Upper lobe of left lung (tissue), 6 donors: ENCODE measurements at regions not wholly inside any gene's neighbourhood (a gene's known extent, or its start where the extent isn't known, plus 50 kb on each side); places are given as distances from the start of the nearest gene placed in this dataset.
A peak's percentile ranks its signal among the peaks of the same experiment; 100 is the strongest.

Experiments
- ATAC-seq, 2 donors: fragments of 200-7000 bp; cut with Tn5 transposase; one replicate each; pipeline ENCODE4 v1.9.1; 2022; ENCODE audit warnings: mild to moderate bottlenecking in 2 of 2, moderate library complexity in 2 of 2; ENCODE audit not compliant: low FRiP score in 2 of 2
- DNase-seq, 2 donors: peaks; one replicate each; pipeline ENCODE4 v3.0.0-alpha.2; 2019 to 2020
- H3K27ac ChIP-seq, 4 donors: fragments of 200-600 bp; sonication (generic); one replicate each; pipeline ENCODE4 v1.5.1; 2016 to 2019
- H3K27me3 ChIP-seq, 4 donors: fragments of 200-600 bp; sonication (generic); one replicate each; pipeline ENCODE4 v1.5.1; 2017 to 2019
- H3K36me3 ChIP-seq, 4 donors: fragments of 200-600 bp; sonication (generic); one replicate each; pipeline ENCODE4 v1.5.1; 2016 to 2019
- H3K4me1 ChIP-seq, 4 donors: fragments of 200-600 bp; sonication (generic); one replicate each; pipeline ENCODE4 v1.5.1; 2018 to 2019
- H3K4me3 ChIP-seq, 4 donors: fragments of 200-600 bp; sonication (generic); one replicate each; pipeline ENCODE4 v1.5.1; 2017 to 2019; ENCODE audit warnings: mild to moderate bottlenecking in 2 of 4, moderate library complexity in 1 of 4
- H3K9me3 ChIP-seq, 4 donors: fragments of 200-600 bp; sonication (generic); one replicate each; pipeline ENCODE4 v1.5.1; 2018 to 2019
- EP300 ChIP-seq, 4 donors: sonication (generic); formaldehyde crosslinking; IDR thresholded peaks; one replicate each; pipeline ENCODE4 v1.5.1; 2017; ENCODE audit warnings: antibody characterized with exemption in 4 of 4, control low read depth in 2 of 4
- POLR2A ChIP-seq, 4 donors: fragments of 450-650 bp; IDR thresholded peaks; one replicate each; pipeline ENCODE4 v1.5.1; 2016 to 2017; ENCODE audit warnings: antibody characterized with exemption in 4 of 4, mild to moderate bottlenecking in 2 of 4
- POLR2AphosphoS5 ChIP-seq, 2 donors: sonication (generic); formaldehyde crosslinking; IDR thresholded peaks; one replicate each; pipeline ENCODE4 v1.5.1; 2017; ENCODE audit warnings: antibody characterized with exemption in 2 of 2
- WGBS, 2 donors: methylation state at CpG; one replicate each; pipeline ENCODE4 v1.1.5; 2017 to 2018; 5-methylcytosine and 5-hydroxymethylcytosine counted together
- TF ChIP-seq, protein P1 (sequence below), 6 experiments: fragments of 450-650 bp in 4 of 6; fragments of 200-600 bp in 2 of 6; sonication (generic) in 2 of 6; IDR thresholded peaks; one replicate each; pipeline ENCODE4 v1.5.1; 2016 to 2019; ENCODE audit warnings: antibody characterized with exemption in 6 of 6
- donor health status: DM: no; HTN: no; CAD: no; lungs with moderate emphysema.
- donor health status: DM: no; HTN: yes; CAD: no; lungs with severe emphysema.

DNA sequence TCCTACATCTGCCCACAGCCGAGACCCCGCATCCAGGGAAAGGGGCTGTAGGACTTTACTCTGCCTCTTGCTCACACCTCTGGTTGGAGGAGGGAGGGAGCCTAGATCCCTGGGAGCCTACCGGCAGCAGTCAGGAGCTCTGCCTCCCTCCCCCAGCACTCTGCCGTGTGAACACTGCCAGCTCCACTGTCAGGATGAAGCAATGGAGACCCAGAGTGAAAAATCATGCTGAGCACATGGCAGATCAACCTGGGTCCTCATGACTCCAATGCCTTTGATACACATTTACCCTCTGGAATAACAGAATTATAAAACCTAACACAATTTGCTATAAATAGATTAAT, 477.7 kb downstream of the TNS3 start:
- Histone ChIP-seq H3K4me1 (no peaks in the 10 kb centered on the region), H3K9me3 (no peaks in the 10 kb centered on the region), H3K36me3 (no peaks in the 10 kb centered on the region), H3K27me3 (no peaks in the 10 kb centered on the region), H3K4me3 (no peak overlapping the region), H3K27ac (no peak overlapping the region)
- WGBS, 2 donors = 67 to 76% methylated on average over 4 of the region's 4 CpGs
- ATAC-seq (no peak), DNase-seq (no peak)
- TF ChIP-seq EP300 (IDR thresholded peaks at IDR 0.05) (no peak), POLR2AphosphoS5 (IDR thresholded peaks at IDR 0.05) (no peak)
- TF ChIP-seq, protein P1, sequence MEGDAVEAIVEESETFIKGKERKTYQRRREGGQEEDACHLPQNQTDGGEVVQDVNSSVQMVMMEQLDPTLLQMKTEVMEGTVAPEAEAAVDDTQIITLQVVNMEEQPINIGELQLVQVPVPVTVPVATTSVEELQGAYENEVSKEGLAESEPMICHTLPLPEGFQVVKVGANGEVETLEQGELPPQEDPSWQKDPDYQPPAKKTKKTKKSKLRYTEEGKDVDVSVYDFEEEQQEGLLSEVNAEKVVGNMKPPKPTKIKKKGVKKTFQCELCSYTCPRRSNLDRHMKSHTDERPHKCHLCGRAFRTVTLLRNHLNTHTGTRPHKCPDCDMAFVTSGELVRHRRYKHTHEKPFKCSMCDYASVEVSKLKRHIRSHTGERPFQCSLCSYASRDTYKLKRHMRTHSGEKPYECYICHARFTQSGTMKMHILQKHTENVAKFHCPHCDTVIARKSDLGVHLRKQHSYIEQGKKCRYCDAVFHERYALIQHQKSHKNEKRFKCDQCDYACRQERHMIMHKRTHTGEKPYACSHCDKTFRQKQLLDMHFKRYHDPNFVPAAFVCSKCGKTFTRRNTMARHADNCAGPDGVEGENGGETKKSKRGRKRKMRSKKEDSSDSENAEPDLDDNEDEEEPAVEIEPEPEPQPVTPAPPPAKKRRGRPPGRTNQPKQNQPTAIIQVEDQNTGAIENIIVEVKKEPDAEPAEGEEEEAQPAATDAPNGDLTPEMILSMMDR (IDR thresholded peaks at IDR 0.05) = no peak

DNA sequence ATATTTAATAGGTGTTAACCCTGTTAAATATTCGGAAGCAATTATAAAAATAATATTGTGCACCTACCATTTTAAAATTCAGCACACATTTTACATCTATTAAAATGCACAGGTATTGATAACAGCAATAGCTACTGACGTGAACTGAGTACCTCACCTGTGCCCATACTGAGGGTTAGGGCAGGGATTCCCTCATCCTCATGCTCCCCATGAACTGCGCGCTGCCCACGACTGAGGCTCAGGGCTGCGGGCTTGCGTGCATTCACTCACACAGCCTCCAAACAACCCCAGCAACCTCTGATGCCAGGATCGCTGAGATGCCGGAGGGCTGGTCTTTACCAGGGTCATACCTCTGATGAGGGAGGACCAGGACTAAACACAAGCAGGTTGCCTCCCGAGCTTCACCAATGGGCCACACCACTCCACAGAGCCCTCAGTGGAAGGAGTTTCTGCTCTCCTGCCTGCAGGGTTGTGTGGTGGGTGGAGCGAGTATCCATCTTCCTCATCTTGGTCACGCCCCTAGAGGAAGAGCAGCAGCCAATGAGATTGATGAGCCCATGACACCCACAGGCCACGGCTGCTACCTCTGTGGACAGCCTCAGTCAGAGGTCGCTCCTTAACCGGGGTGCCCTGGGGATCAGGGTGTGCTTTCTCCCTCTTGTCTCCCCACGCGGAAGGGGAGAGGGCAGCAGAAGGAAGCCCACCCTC, 478.3 kb downstream of the TNS3 start:
- Histone ChIP-seq H3K36me3 (no peaks in the 10 kb centered on the region), H3K27ac (no peak overlapping the region), H3K4me3 (no peak overlapping the region), H3K9me3 (no peaks in the 10 kb centered on the region), H3K4me1 (no peaks in the 10 kb centered on the region), H3K27me3 (no peaks in the 10 kb centered on the region)
- TF ChIP-seq POLR2A (IDR thresholded peaks at IDR 0.05) (no peak), POLR2AphosphoS5 (IDR thresholded peaks at IDR 0.05) (no peak), EP300 (IDR thresholded peaks at IDR 0.05) (no peak)
- TF ChIP-seq, protein P1 (IDR thresholded peaks at IDR 0.05) = no peak
- 93 to 99% methylated on average over 10 to 17 of the region's 17 CpGs for WGBS, 2 donors
- DNase-seq (peak in 1 of 2 donors; percentile 41), ATAC-seq (no peak)

DNA sequence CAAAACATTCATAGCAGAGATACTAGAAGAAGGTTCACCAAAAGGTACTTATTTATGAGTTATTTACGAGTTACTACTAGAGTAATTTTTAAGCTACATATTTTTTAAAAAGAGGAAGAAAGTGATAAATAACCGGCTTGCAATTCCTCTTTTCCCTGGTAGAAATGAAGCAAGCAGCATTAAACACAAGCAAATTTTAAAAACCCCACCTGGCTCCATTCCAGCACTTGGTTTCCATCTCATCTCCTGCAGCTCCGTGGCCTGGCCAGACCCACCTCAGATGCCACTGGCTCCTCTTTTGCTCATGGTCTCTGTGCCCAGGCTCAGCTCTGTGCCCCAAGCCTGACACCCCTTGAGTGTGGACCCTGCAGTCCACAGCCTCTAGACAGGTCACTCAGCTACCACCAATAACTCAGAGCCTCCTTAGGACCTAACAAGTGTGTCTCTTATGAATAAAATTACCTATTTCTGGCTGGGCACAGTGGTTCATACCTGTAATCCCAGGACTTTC, 479.5 kb downstream of the TNS3 start:
- Histone ChIP-seq H3K27me3 (no peaks in the 10 kb centered on the region), H3K27ac (no peak overlapping the region), H3K4me1 (no peaks in the 10 kb centered on the region), H3K9me3 (no peaks in the 10 kb centered on the region), H3K4me3 (no peak overlapping the region), H3K36me3 (no peaks in the 10 kb centered on the region)
- 35 to 59% methylated on average over 3 of the region's 3 CpGs for WGBS, 2 donors
- no peak for DNase-seq
- TF ChIP-seq EP300 (IDR thresholded peaks at IDR 0.05) (no peak), POLR2AphosphoS5 (IDR thresholded peaks at IDR 0.05) (no peak), POLR2A (IDR thresholded peaks at IDR 0.05) (no peak)
- TF ChIP-seq, protein P1 (IDR thresholded peaks at IDR 0.05) = no peak
- ATAC-seq = peak in 1 of 2 donors; percentile 24

DNA sequence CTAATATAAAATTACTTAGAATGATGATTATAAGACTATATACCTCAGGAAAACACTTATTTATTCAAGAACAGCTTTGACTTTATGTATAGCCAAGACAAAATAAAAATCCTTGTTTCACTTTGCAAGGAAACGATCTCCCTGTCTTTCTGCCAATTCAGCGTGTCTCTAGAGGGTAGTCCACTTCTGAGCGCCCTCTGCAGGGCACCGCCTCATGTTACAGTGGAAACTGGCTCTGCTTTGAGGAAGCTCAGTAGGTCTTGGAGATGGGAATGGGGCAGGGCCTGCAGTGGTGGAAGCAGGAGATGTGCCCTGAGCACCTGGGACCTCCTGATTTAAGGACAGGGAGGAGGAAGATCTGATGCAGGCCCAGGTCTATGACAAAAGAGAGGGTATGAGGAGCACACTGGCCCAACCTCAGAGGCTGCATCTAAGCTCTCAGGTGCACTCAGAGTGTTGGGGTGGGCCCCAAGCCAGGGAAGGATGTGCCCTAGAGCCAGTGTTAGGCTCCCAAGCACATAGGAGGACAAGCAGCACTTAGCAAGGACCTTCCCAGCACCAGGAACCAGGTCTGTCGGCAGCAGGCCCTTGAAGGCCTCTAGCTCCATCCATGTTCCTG, 481.0 kb downstream of the TNS3 start:
- Histone ChIP-seq H3K4me3 (no peak overlapping the region), H3K4me1 (no peaks in the 10 kb centered on the region), H3K27me3 (no peaks in the 10 kb centered on the region), H3K9me3 (no peaks in the 10 kb centered on the region), H3K36me3 (no peaks in the 10 kb centered on the region), H3K27ac (no peak overlapping the region)
- peak in 1 of 2 donors; percentile 74 for DNase-seq
- ATAC-seq = peak; percentile 73 to 81
- 43 to 48% methylated on average over 5 of the region's 5 CpGs for WGBS, 2 donors
- TF ChIP-seq, protein P1 (IDR thresholded peaks at IDR 0.05) = peak in 4 of 6 experiments; percentile 24 to 55 (median 40)
- no peak for TF ChIP-seq EP300 (IDR thresholded peaks at IDR 0.05)
